ENCODE measurements at regions not wholly inside any gene's neighbourhood (a gene's known extent, or its start where the extent isn't known, plus 50 kb on each side); places are given as distances from the start of the nearest gene placed in this dataset.
"Not testable (repeated sequence)": the region's sequence is repeated elsewhere in the genome, so short reads cannot be mapped to it uniquely, and the experiment has no call there.

GRCh38 chr5:114116981-114117380, 244.9 kb upstream of the KCNN2 start:
- WGBS (ENCODE audit: insufficient coverage, insufficient read length): no CpG with 5 or more reads among the region's 4 CpGs
- H3K4me3 ChIP-seq (ENCODE audit: low read length): no peak overlapping the region
- H3K27ac ChIP-seq (ENCODE audit: low read length): no peak overlapping the region
- H3K4me1 ChIP-seq (ENCODE audit: control insufficient read depth, insufficient read depth, low read length): no peaks in the 10 kb centered on the region
- no peak for DNase-seq (ENCODE audit: low read depth, low spot score)
- H3K36me3 ChIP-seq (ENCODE audit: control insufficient read depth, insufficient read depth, low read length): no peaks in the 10 kb centered on the region
- H3K9me3 ChIP-seq (ENCODE audit: control insufficient read depth, insufficient read depth, low read length): no peaks in the 10 kb centered on the region
- H3K27me3 ChIP-seq (ENCODE audit: control insufficient read depth, insufficient read depth, low read length): no peaks in the 10 kb centered on the region

GRCh38 chr5:114118511-114118910, 243.4 kb upstream of the KCNN2 start:
- Histone ChIP-seq H3K4me3 (ENCODE audit: low read length) (no peak overlapping the region), H3K9me3 (ENCODE audit: control insufficient read depth, insufficient read depth, low read length) (no peaks in the 10 kb centered on the region), H3K27ac (ENCODE audit: low read length) (no peak overlapping the region), H3K36me3 (ENCODE audit: control insufficient read depth, insufficient read depth, low read length) (no peaks in the 10 kb centered on the region), H3K4me1 (ENCODE audit: control insufficient read depth, insufficient read depth, low read length) (no peaks in the 10 kb centered on the region), H3K27me3 (ENCODE audit: control insufficient read depth, insufficient read depth, low read length) (no peaks in the 10 kb centered on the region)
- DNase-seq (ENCODE audit: low read depth, low spot score): no peak
- WGBS (ENCODE audit: insufficient coverage, insufficient read length): no CpG with 5 or more reads among the region's 1 CpG

GRCh38 chr5:114120166-114120565, 241.7 kb upstream of the KCNN2 start:
- Histone ChIP-seq H3K27me3 (ENCODE audit: control insufficient read depth, insufficient read depth, low read length) (no peaks in the 10 kb centered on the region), H3K4me3 (ENCODE audit: low read length) (no peak overlapping the region), H3K9me3 (ENCODE audit: control insufficient read depth, insufficient read depth, low read length) (no peaks in the 10 kb centered on the region), H3K27ac (ENCODE audit: low read length) (no peak overlapping the region), H3K36me3 (ENCODE audit: control insufficient read depth, insufficient read depth, low read length) (no peaks in the 10 kb centered on the region), H3K4me1 (ENCODE audit: control insufficient read depth, insufficient read depth, low read length) (no peaks in the 10 kb centered on the region)
- no CpG with 5 or more reads among the region's 4 CpGs for WGBS (ENCODE audit: insufficient coverage, insufficient read length)
- no peak for DNase-seq (ENCODE audit: low read depth, low spot score)

GRCh38 chr5:114122852-114123251, 239.0 kb upstream of the KCNN2 start:
- H3K27me3 ChIP-seq (ENCODE audit: control insufficient read depth, insufficient read depth, low read length): no peaks in the 10 kb centered on the region
- WGBS (ENCODE audit: insufficient coverage, insufficient read length): no CpG with 5 or more reads among the region's 2 CpGs
- H3K9me3 ChIP-seq (ENCODE audit: control insufficient read depth, insufficient read depth, low read length): no peaks in the 10 kb centered on the region
- H3K27ac ChIP-seq (ENCODE audit: low read length): no peak overlapping the region
- no peaks in the 10 kb centered on the region for H3K4me1 ChIP-seq (ENCODE audit: control insufficient read depth, insufficient read depth, low read length)
- H3K36me3 ChIP-seq (ENCODE audit: control insufficient read depth, insufficient read depth, low read length): no peaks in the 10 kb centered on the region
- no peak overlapping the region for H3K4me3 ChIP-seq (ENCODE audit: low read length)
- no peak for DNase-seq (ENCODE audit: low read depth, low spot score)

- Histone ChIP-seq H3K4me3 (ENCODE audit: low read length) (no peak overlapping the region), H3K36me3 (ENCODE audit: control insufficient read depth, insufficient read depth, low read length) (no peaks in the 10 kb centered on the region), H3K27me3 (ENCODE audit: control insufficient read depth, insufficient read depth, low read length) (no peaks in the 10 kb centered on the region), H3K9me3 (ENCODE audit: control insufficient read depth, insufficient read depth, low read length) (no peaks in the 10 kb centered on the region), H3K27ac (ENCODE audit: low read length) (no peak overlapping the region), H3K4me1 (ENCODE audit: control insufficient read depth, insufficient read depth, low read length) (no peaks in the 10 kb centered on the region)
- WGBS (ENCODE audit: insufficient coverage, insufficient read length): no CpG with 5 or more reads among the region's 2 CpGs
- DNase-seq (ENCODE audit: low read depth, low spot score): no peak
These were observed 238.2 kb upstream of the KCNN2 start for GRCh38 chr5:114123654-114124053.

- Histone ChIP-seq H3K36me3 (ENCODE audit: control insufficient read depth, insufficient read depth, low read length) (no peaks in the 10 kb centered on the region), H3K4me3 (ENCODE audit: low read length) (no peak overlapping the region), H3K4me1 (ENCODE audit: control insufficient read depth, insufficient read depth, low read length) (no peaks in the 10 kb centered on the region), H3K9me3 (ENCODE audit: control insufficient read depth, insufficient read depth, low read length) (no peaks in the 10 kb centered on the region), H3K27ac (ENCODE audit: low read length) (no peak overlapping the region), H3K27me3 (ENCODE audit: control insufficient read depth, insufficient read depth, low read length) (no peaks in the 10 kb centered on the region)
- no CpG with 5 or more reads among the region's 3 CpGs for WGBS (ENCODE audit: insufficient coverage, insufficient read length)
- DNase-seq (ENCODE audit: low read depth, low spot score): no peak
These were observed 215.5 kb upstream of the KCNN2 start for GRCh38 chr5:114146398-114146797.

- Histone ChIP-seq H3K4me1 (ENCODE audit: control insufficient read depth, insufficient read depth, low read length) (no peaks in the 10 kb centered on the region), H3K27ac (ENCODE audit: low read length) (no peak overlapping the region), H3K27me3 (ENCODE audit: control insufficient read depth, insufficient read depth, low read length) (no peaks in the 10 kb centered on the region), H3K9me3 (ENCODE audit: control insufficient read depth, insufficient read depth, low read length) (no peaks in the 10 kb centered on the region), H3K36me3 (ENCODE audit: control insufficient read depth, insufficient read depth, low read length) (no peaks in the 10 kb centered on the region), H3K4me3 (ENCODE audit: low read length) (no peak overlapping the region)
- no CpG with 5 or more reads among the region's 3 CpGs for WGBS (ENCODE audit: insufficient coverage, insufficient read length)
- no peak for DNase-seq (ENCODE audit: low read depth, low spot score)
These were observed 213.6 kb upstream of the KCNN2 start for GRCh38 chr5:114148253-114148652.

GRCh38 chr5:114148728-114149127, 213.1 kb upstream of the KCNN2 start:
- not testable (repeated sequence) for H3K27ac ChIP-seq (ENCODE audit: low read length); H3K9me3 ChIP-seq (ENCODE audit: control insufficient read depth, insufficient read depth, low read length); H3K27me3 ChIP-seq (ENCODE audit: control insufficient read depth, insufficient read depth, low read length); DNase-seq (ENCODE audit: low read depth, low spot score); H3K4me1 ChIP-seq (ENCODE audit: control insufficient read depth, insufficient read depth, low read length); H3K4me3 ChIP-seq (ENCODE audit: low read length); H3K36me3 ChIP-seq (ENCODE audit: control insufficient read depth, insufficient read depth, low read length)
- WGBS (ENCODE audit: insufficient coverage, insufficient read length): no CpG with 5 or more reads among the region's 3 CpGs

- WGBS (ENCODE audit: insufficient coverage, insufficient read length): no CpG with 5 or more reads among the region's 8 CpGs
- Histone ChIP-seq H3K27me3 (ENCODE audit: control insufficient read depth, insufficient read depth, low read length) (no peaks in the 10 kb centered on the region), H3K36me3 (ENCODE audit: control insufficient read depth, insufficient read depth, low read length) (no peaks in the 10 kb centered on the region)
These were observed 209.1 kb upstream of the KCNN2 start for GRCh38 chr5:114152656-114153360.

GRCh38 chr5:114153392-114153791, 208.5 kb upstream of the KCNN2 start:
- H3K9me3 ChIP-seq (ENCODE audit: control insufficient read depth, insufficient read depth, low read length): no peaks in the 10 kb centered on the region

More at GRCh38 chr5:114152656-114153360, 209.1 kb upstream of the KCNN2 start:
- Histone ChIP-seq H3K4me3 (ENCODE audit: low read length) (no peak overlapping the region), H3K9me3 (ENCODE audit: control insufficient read depth, insufficient read depth, low read length) (no peaks in the 10 kb centered on the region), H3K4me1 (ENCODE audit: control insufficient read depth, insufficient read depth, low read length) (no peaks in the 10 kb centered on the region), H3K27ac (ENCODE audit: low read length) (no peak overlapping the region)
- no peak for DNase-seq (ENCODE audit: low read depth, low spot score)

GRCh38 chr5:114153833-114154232, 208.0 kb upstream of the KCNN2 start:
- no CpG with 5 or more reads among the region's 1 CpG for WGBS (ENCODE audit: insufficient coverage, insufficient read length)
- no peak for DNase-seq (ENCODE audit: low read depth, low spot score)
- Histone ChIP-seq H3K36me3 (ENCODE audit: control insufficient read depth, insufficient read depth, low read length) (no peaks in the 10 kb centered on the region), H3K27me3 (ENCODE audit: control insufficient read depth, insufficient read depth, low read length) (no peaks in the 10 kb centered on the region), H3K27ac (ENCODE audit: low read length) (no peak overlapping the region), H3K4me1 (ENCODE audit: control insufficient read depth, insufficient read depth, low read length) (no peaks in the 10 kb centered on the region), H3K9me3 (ENCODE audit: control insufficient read depth, insufficient read depth, low read length) (no peaks in the 10 kb centered on the region), H3K4me3 (ENCODE audit: low read length) (no peak overlapping the region)

More at GRCh38 chr5:114153392-114153791, 208.5 kb upstream of the KCNN2 start:
- DNase-seq (ENCODE audit: low read depth, low spot score): no peak
- no peak overlapping the region for H3K27ac ChIP-seq (ENCODE audit: low read length)
- no CpG with 5 or more reads among the region's 2 CpGs for WGBS (ENCODE audit: insufficient coverage, insufficient read length)
- no peak overlapping the region for H3K4me3 ChIP-seq (ENCODE audit: low read length)
- no peaks in the 10 kb centered on the region for H3K27me3 ChIP-seq (ENCODE audit: control insufficient read depth, insufficient read depth, low read length)
- no peaks in the 10 kb centered on the region for H3K36me3 ChIP-seq (ENCODE audit: control insufficient read depth, insufficient read depth, low read length)
- H3K4me1 ChIP-seq (ENCODE audit: control insufficient read depth, insufficient read depth, low read length): no peaks in the 10 kb centered on the region

Measured in iPS DF 6.9 (cell line).